ENCODE measurements at regions not wholly inside any gene's neighbourhood (a gene's known extent, or its start where the extent isn't known, plus 50 kb on each side); places are given as distances from the start of the nearest gene placed in this dataset.

DNA sequence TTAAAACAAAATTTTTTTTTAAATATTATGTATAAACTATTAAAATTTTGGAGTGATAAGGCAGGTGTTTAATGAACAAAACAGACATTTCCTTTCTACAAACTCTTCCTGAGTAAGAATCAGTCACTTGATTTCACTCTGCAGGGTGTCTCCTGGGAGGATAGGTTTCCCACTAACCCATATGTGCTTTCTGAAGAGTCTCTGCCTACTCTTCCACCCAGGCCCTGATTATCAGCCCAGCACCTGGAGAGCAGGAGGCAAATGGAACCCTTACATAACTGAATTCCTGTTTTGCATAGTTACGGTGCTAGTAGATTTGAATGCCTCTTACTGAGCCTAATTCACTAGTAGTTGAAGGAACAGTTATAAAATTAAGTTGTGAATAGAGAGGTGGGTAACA lies 1718.6 kb downstream of the SUCLG1 start:
- TF ChIP-seq, protein P1, sequence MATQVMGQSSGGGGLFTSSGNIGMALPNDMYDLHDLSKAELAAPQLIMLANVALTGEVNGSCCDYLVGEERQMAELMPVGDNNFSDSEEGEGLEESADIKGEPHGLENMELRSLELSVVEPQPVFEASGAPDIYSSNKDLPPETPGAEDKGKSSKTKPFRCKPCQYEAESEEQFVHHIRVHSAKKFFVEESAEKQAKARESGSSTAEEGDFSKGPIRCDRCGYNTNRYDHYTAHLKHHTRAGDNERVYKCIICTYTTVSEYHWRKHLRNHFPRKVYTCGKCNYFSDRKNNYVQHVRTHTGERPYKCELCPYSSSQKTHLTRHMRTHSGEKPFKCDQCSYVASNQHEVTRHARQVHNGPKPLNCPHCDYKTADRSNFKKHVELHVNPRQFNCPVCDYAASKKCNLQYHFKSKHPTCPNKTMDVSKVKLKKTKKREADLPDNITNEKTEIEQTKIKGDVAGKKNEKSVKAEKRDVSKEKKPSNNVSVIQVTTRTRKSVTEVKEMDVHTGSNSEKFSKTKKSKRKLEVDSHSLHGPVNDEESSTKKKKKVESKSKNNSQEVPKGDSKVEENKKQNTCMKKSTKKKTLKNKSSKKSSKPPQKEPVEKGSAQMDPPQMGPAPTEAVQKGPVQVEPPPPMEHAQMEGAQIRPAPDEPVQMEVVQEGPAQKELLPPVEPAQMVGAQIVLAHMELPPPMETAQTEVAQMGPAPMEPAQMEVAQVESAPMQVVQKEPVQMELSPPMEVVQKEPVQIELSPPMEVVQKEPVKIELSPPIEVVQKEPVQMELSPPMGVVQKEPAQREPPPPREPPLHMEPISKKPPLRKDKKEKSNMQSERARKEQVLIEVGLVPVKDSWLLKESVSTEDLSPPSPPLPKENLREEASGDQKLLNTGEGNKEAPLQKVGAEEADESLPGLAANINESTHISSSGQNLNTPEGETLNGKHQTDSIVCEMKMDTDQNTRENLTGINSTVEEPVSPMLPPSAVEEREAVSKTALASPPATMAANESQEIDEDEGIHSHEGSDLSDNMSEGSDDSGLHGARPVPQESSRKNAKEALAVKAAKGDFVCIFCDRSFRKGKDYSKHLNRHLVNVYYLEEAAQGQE (IDR thresholded peaks at IDR 0.05; ENCODE audit: insufficient read depth in 1 of 2, low read depth in 2 of 2, low read length in 1 of 2) = no peak
- TF ChIP-seq, protein P2, sequence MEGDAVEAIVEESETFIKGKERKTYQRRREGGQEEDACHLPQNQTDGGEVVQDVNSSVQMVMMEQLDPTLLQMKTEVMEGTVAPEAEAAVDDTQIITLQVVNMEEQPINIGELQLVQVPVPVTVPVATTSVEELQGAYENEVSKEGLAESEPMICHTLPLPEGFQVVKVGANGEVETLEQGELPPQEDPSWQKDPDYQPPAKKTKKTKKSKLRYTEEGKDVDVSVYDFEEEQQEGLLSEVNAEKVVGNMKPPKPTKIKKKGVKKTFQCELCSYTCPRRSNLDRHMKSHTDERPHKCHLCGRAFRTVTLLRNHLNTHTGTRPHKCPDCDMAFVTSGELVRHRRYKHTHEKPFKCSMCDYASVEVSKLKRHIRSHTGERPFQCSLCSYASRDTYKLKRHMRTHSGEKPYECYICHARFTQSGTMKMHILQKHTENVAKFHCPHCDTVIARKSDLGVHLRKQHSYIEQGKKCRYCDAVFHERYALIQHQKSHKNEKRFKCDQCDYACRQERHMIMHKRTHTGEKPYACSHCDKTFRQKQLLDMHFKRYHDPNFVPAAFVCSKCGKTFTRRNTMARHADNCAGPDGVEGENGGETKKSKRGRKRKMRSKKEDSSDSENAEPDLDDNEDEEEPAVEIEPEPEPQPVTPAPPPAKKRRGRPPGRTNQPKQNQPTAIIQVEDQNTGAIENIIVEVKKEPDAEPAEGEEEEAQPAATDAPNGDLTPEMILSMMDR (IDR thresholded peaks at IDR 0.05) = no peak
- no peak for TF ChIP-seq POLR2AphosphoS5 (IDR thresholded peaks at IDR 0.05; ENCODE audit: low read depth, low read length)
- TF ChIP-seq SIN3A (IDR thresholded peaks at IDR 0.05; ENCODE audit: borderline replicate concordance, insufficient read depth, low read depth, low read length) = no peak

Data from Panc1 (cell line).